ENCODE measurements at regions not wholly inside any gene's neighbourhood (a gene's known extent, or its start where the extent isn't known, plus 50 kb on each side); places are given as distances from the start of the nearest gene placed in this dataset.

- H3K4me3 ChIP-seq (ENCODE audit: low read depth, low read length) = no peak overlapping the region
- DNase-seq (ENCODE audit: low read depth) = no peak
- TF ChIP-seq POLR2A (IDR thresholded peaks at IDR 0.05; ENCODE audit: extremely low read depth, insufficient read length) (no peak), MYC (IDR thresholded peaks at IDR 0.05; ENCODE audit: low read depth, low read length) (no peak), MAX (IDR thresholded peaks at IDR 0.05; ENCODE audit: low read depth, low read length) (no peak), CTCF (IDR thresholded peaks at IDR 0.05; ENCODE audit: low read depth, low read length) (no peak)
Observed at GRCh38 chr13:34698945-34699344, 243.1 kb upstream of the NBEA start.

GRCh38 chr13:34700155-34700554 is 241.9 kb upstream of the NBEA start:
- no peak for TF ChIP-seq MAX (IDR thresholded peaks at IDR 0.05; ENCODE audit: low read depth, low read length)
- TF ChIP-seq POLR2A (IDR thresholded peaks at IDR 0.05; ENCODE audit: extremely low read depth, insufficient read length) = no peak
- TF ChIP-seq CTCF (IDR thresholded peaks at IDR 0.05; ENCODE audit: low read depth, low read length) = no peak
- no peak for DNase-seq (ENCODE audit: low read depth)
- no peak overlapping the region for H3K4me3 ChIP-seq (ENCODE audit: low read depth, low read length)

- no peak for TF ChIP-seq CTCF (IDR thresholded peaks at IDR 0.05; ENCODE audit: low read depth, low read length)
- TF ChIP-seq MAX (IDR thresholded peaks at IDR 0.05; ENCODE audit: low read depth, low read length) = no peak
- TF ChIP-seq MYC (IDR thresholded peaks at IDR 0.05; ENCODE audit: low read depth, low read length) = no peak
- no peak for TF ChIP-seq POLR2A (IDR thresholded peaks at IDR 0.05; ENCODE audit: extremely low read depth, insufficient read length)
- H3K4me3 ChIP-seq (ENCODE audit: low read depth, low read length) = no peak overlapping the region
- no peak for DNase-seq (ENCODE audit: low read depth)
Observed at GRCh38 chr13:34701919-34702318, 240.2 kb upstream of the NBEA start.

GRCh38 chr13:34708566-34709313 is 233.3 kb upstream of the NBEA start:
- no peak for TF ChIP-seq CTCF (IDR thresholded peaks at IDR 0.05; ENCODE audit: low read depth, low read length)
- no peak overlapping the region for H3K4me3 ChIP-seq (ENCODE audit: low read depth, low read length)
- DNase-seq (ENCODE audit: low read depth) = no peak

GRCh38 chr13:34719060-34719875 is 222.8 kb upstream of the NBEA start:
- DNase-seq (ENCODE audit: low read depth) = no peak
- no peak for TF ChIP-seq POLR2A (IDR thresholded peaks at IDR 0.05; ENCODE audit: extremely low read depth, insufficient read length)
- no peak for TF ChIP-seq MAX (IDR thresholded peaks at IDR 0.05; ENCODE audit: low read depth, low read length)
- TF ChIP-seq MYC (IDR thresholded peaks at IDR 0.05; ENCODE audit: low read depth, low read length) = no peak
- TF ChIP-seq CTCF (IDR thresholded peaks at IDR 0.05; ENCODE audit: low read depth, low read length) = no peak
- H3K4me3 ChIP-seq (ENCODE audit: low read depth, low read length) = no peak overlapping the region
